ACHN (cell line): ENCODE measurements at regions not wholly inside any gene's neighbourhood (a gene's known extent, or its start where the extent isn't known, plus 50 kb on each side); places are given as distances from the start of the nearest gene placed in this dataset.

Experiments
- DNase-seq: peaks from one replicate; pipeline ENCODE4 v3.0.0-alpha.2; 2015
- in situ Hi-C: cut with HindIII; loops from 2 replicates; pipeline ENCODE4 v1.10.0; 2017; ENCODE audit warnings: low sequenced_read_pairs, low pct_ligation_motif_present, low pct_unique_long_range_greater_than_20kb

- no peak for DNase-seq
- in situ Hi-C loops, result no loop called here
These were observed 675.9 kb downstream of the UQCRFS1 start for GRCh38 chr19:28537079-28537478.

- in situ Hi-C loops, result no loop called here
- no peak for DNase-seq
These were observed 677.6 kb downstream of the UQCRFS1 start for GRCh38 chr19:28535352-28535775.

GRCh38 chr19:28534766-28535351 lies 678.1 kb downstream of the UQCRFS1 start:
- in situ Hi-C loops, result no loop called here

GRCh38 chr19:28532765-28533341 lies 680.1 kb downstream of the UQCRFS1 start:
- in situ Hi-C loops, result no loop called here
- DNase-seq, result no peak

More at GRCh38 chr19:28534766-28535351, 678.1 kb downstream of the UQCRFS1 start:
- no peak for DNase-seq

- in situ Hi-C loops, result no loop called here
- DNase-seq, result no peak
These were observed 681.0 kb downstream of the UQCRFS1 start for GRCh38 chr19:28531979-28532378.

- no peak for DNase-seq
These were observed 682.4 kb downstream of the UQCRFS1 start for GRCh38 chr19:28530406-28531035.

GRCh38 chr19:28526038-28526437 lies 686.9 kb downstream of the UQCRFS1 start:
- DNase-seq, result no peak

More at GRCh38 chr19:28530406-28531035, 682.4 kb downstream of the UQCRFS1 start:
- in situ Hi-C loops, result no loop called here

GRCh38 chr19:28523619-28524018 lies 689.3 kb downstream of the UQCRFS1 start:
- in situ Hi-C loops, result no loop called here
- no peak for DNase-seq

More at GRCh38 chr19:28526038-28526437, 686.9 kb downstream of the UQCRFS1 start:
- in situ Hi-C loops, result no loop called here

- no peak for DNase-seq
- in situ Hi-C loops, result no loop called here
These were observed 690.4 kb downstream of the UQCRFS1 start for GRCh38 chr19:28522545-28522922.

GRCh38 chr19:28521614-28522544 lies 691.1 kb downstream of the UQCRFS1 start:
- no peak for DNase-seq
- in situ Hi-C loops, result no loop called here

GRCh38 chr19:28520998-28521568 lies 691.9 kb downstream of the UQCRFS1 start:
- DNase-seq, result no peak
- in situ Hi-C loops, result no loop called here

GRCh38 chr19:28519952-28520861 lies 692.7 kb downstream of the UQCRFS1 start:
- no peak for DNase-seq
- in situ Hi-C loops, result no loop called here

- in situ Hi-C loops, result no loop called here
- DNase-seq, result no peak
These were observed 693.7 kb downstream of the UQCRFS1 start for GRCh38 chr19:28519218-28519779.

- in situ Hi-C loops, result no loop called here
- no peak for DNase-seq
These were observed 696.5 kb downstream of the UQCRFS1 start for GRCh38 chr19:28516415-28516872.

- in situ Hi-C loops, result no loop called here
- DNase-seq, result no peak
These were observed 698.8 kb downstream of the UQCRFS1 start for GRCh38 chr19:28514166-28514565.

GRCh38 chr19:28511655-28512054 lies 701.3 kb downstream of the UQCRFS1 start:
- in situ Hi-C loops, result no loop called here
- DNase-seq, result no peak

GRCh38 chr19:28509079-28509895 lies 703.7 kb downstream of the UQCRFS1 start:
- DNase-seq, result no peak
- in situ Hi-C loops, result no loop called here
